Vagina (tissue), 2 donors: ENCODE measurements at regions not wholly inside any gene's neighbourhood (a gene's known extent, or its start where the extent isn't known, plus 50 kb on each side); places are given as distances from the start of the nearest gene placed in this dataset.

ENCODE experiments used
- CTCF ChIP-seq, 3 experiments: fragments of 450-650 bp in 2 of 3; fragments of 200-600 bp in 1 of 3; sonication (generic) in 1 of 3; IDR thresholded peaks; one replicate each; pipeline ENCODE4 v1.5.1; 2017 to 2019; ENCODE audit warnings: antibody characterized with exemption in 3 of 3, mild to moderate bottlenecking in 2 of 3, moderate library complexity in 2 of 3
- POLR2A ChIP-seq, 2 donors: fragments of 450-650 bp; IDR thresholded peaks; one replicate each; pipeline ENCODE4 v1.6.1; 2017; ENCODE audit warnings: antibody characterized with exemption in 2 of 2, mild to moderate bottlenecking in 2 of 2, moderate library complexity in 2 of 2

GRCh38 chr18:24754583-24755253 is 294.3 kb downstream of the HRH4 start:
- TF ChIP-seq CTCF (IDR thresholded peaks at IDR 0.05) (no peak), POLR2A (IDR thresholded peaks at IDR 0.05) (no peak)
